Heart left ventricle (tissue), 13 donors: ENCODE measurements at regions not wholly inside any gene's neighbourhood (a gene's known extent, or its start where the extent isn't known, plus 50 kb on each side); places are given as distances from the start of the nearest gene placed in this dataset.

Source experiments
- CTCF ChIP-seq, 12 donors: fragments of 200-600 bp; sonication (generic) in 4 of 12; IDR thresholded peaks; one replicate each; pipeline versions ENCODE4 v1.5.0 to v1.8.0; 2018 to 2022; ENCODE audit warnings: antibody characterized with exemption in 12 of 12, mild to moderate bottlenecking in 5 of 12
- POLR2A ChIP-seq, 2 donors: fragments of 450-650 bp; IDR thresholded peaks; one replicate each; pipeline ENCODE4 v1.6.1; 2017; ENCODE audit warnings: antibody characterized with exemption in 2 of 2, mild to moderate bottlenecking in 2 of 2, moderate library complexity in 2 of 2
- donor health status: ischemic (EF 13 %, LVEDD 7.1; RV severe dilation, severe dysfunction).
- donor health status: DM: no; HTN: yes; CAD: no.
- donor health status: DM: no; HTN: no; CAD: no.
- donor health status: ischemic (EF 25% LVEDD 6.9; RV normal size, moderate dysfunction).
- donor health status: ischemic (EF 25% LVEDD 5.7; RV mildly dilated, moderate dysfunction).
- donor health status: ischemic (EF 35%, LVEDD 5.7; RV mildly dilated, moderate dysfunction).
- donor health status: nonischemic (EF 11% LVEDD 7.7; RV severe dilation, severe dysfunction).
- donor health status: DM: yes; HTN: yes; CAD: no.
- donor health status: PGD.
- donor health status: ischemic (EF 29% LVEDD 5.4; RV normal size, mild dysfunction).
- donor health status: nonischemic (EF 23%, LVEDD 6.1; RV moderate dilation, normal function).

GRCh38 chr11:69208190-69209037 is 52.7 kb downstream of the SMIM38 start:
- TF ChIP-seq POLR2A (IDR thresholded peaks at IDR 0.05), result no peak
- no peak for TF ChIP-seq CTCF (IDR thresholded peaks at IDR 0.05)
